ENCODE measurements at regions not wholly inside any gene's neighbourhood (a gene's known extent, or its start where the extent isn't known, plus 50 kb on each side); places are given as distances from the start of the nearest gene placed in this dataset.

GRCh38 chr14:55767286-55767685 is 187.3 kb downstream of the KTN1 start (continued):
- TF ChIP-seq ZNF462 (CRISPR knock-in tag; IDR thresholded peaks at IDR 0.05): no peak
- TF ChIP-seq EZH2 (IDR thresholded peaks at IDR 0.05; ENCODE audit: low read depth, unreplicated experiment): no peak
- TF ChIP-seq ZNF114 (CRISPR knock-in tag; IDR thresholded peaks at IDR 0.05): no peak
- TF ChIP-seq CTCF (conservative IDR thresholded peaks at IDR 0.05; ENCODE audit: low read depth in 2 of 2): no peak

- H3K36me3 ChIP-seq (ENCODE audit: insufficient read depth): no peaks in the 10 kb centered on the region
- peaks cover 17% of the 10 kb centered on the region for H3K9me2 ChIP-seq (ENCODE audit: insufficient read depth)
- no peaks in the 10 kb centered on the region for H4K20me1 ChIP-seq (replicated peaks; ENCODE audit: insufficient read depth)
- Mint-ChIP-seq H3K27me3 (ENCODE audit: insufficient read depth, low read depth, poor library complexity) (no peaks in the 10 kb centered on the region), H3K27ac (no peak overlapping the region), H3K4me3 (no peak overlapping the region), H3K4me1 (no peaks in the 10 kb centered on the region), H3K36me3 (ENCODE audit: low read depth) (no peaks in the 10 kb centered on the region), H3K9me3 (no peaks in the 10 kb centered on the region)
- H3K27ac ChIP-seq (ENCODE audit: low read depth): no peak overlapping the region
- DNase-seq (ENCODE audit: low spot score): no peak
- ATAC-seq: no peak
- H3K4me2 ChIP-seq: no peak overlapping the region
- H3K79me2 ChIP-seq (replicated peaks; ENCODE audit: insufficient read depth): no peaks in the 10 kb centered on the region
- no peak overlapping the region for H3K4me3 ChIP-seq
- H2AFZ ChIP-seq: no peak overlapping the region
- H3K4me1 ChIP-seq (ENCODE audit: insufficient read depth): no peaks in the 10 kb centered on the region
- H3F3A ChIP-seq (replicated peaks; ENCODE audit: low read depth): no peaks in the 10 kb centered on the region
- H3K27me3 ChIP-seq (ENCODE audit: insufficient read depth): no peaks in the 10 kb centered on the region
- no peak for TF ChIP-seq ZNF462 (CRISPR knock-in tag; IDR thresholded peaks at IDR 0.05)
- TF ChIP-seq, protein P1, sequence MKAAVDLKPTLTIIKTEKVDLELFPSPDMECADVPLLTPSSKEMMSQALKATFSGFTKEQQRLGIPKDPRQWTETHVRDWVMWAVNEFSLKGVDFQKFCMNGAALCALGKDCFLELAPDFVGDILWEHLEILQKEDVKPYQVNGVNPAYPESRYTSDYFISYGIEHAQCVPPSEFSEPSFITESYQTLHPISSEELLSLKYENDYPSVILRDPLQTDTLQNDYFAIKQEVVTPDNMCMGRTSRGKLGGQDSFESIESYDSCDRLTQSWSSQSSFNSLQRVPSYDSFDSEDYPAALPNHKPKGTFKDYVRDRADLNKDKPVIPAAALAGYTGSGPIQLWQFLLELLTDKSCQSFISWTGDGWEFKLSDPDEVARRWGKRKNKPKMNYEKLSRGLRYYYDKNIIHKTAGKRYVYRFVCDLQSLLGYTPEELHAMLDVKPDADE (IDR thresholded peaks at IDR 0.05): no peak
- TF ChIP-seq STAT1 (IDR thresholded peaks at IDR 0.05; ENCODE audit: unreplicated experiment): no peak
- no peak for TF ChIP-seq POLR2AphosphoS5 (IDR thresholded peaks at IDR 0.05; ENCODE audit: low read depth)
Observed at GRCh38 chr14:55769877-55770276, 189.9 kb downstream of the KTN1 start.

All from GM23338 (cell line).